Endodermal cell (in vitro differentiated cells): ENCODE measurements at regions not wholly inside any gene's neighbourhood (a gene's known extent, or its start where the extent isn't known, plus 50 kb on each side); places are given as distances from the start of the nearest gene placed in this dataset.
A peak's percentile ranks its signal among the peaks of the same experiment; 100 is the strongest.

Source experiments
- DNase-seq: peaks from one replicate; pipeline ENCODE4 v3.0.0-alpha.2; 2017
- H3K27ac ChIP-seq: 2 replicates; pipeline ENCODE4 v1.5.1; 2013; ENCODE audit warnings: mild to moderate bottlenecking, low read depth, low read length, moderate library complexity
- H3K27me3 ChIP-seq: 2 replicates; pipeline ENCODE4 v1.6.1; 2013; ENCODE audit warnings: mild to moderate bottlenecking, low read length, moderate library complexity; ENCODE audit not compliant: insufficient read depth, control insufficient read depth, poor library complexity, severe bottlenecking
- H3K36me3 ChIP-seq: 2 replicates; pipeline ENCODE4 v1.7.0; 2013; ENCODE audit warnings: mild to moderate bottlenecking, low read length, moderate library complexity; ENCODE audit not compliant: control insufficient read depth, insufficient read depth
- H3K4me1 ChIP-seq: one replicate; pipeline ENCODE4 v1.7.0; 2013; ENCODE audit warnings: low read length; ENCODE audit not compliant: control insufficient read depth, insufficient read depth
- H3K4me3 ChIP-seq: 2 replicates; pipeline ENCODE4 v1.5.1; 2013; ENCODE audit warnings: mild to moderate bottlenecking, low read length, moderate library complexity
- H3K9ac ChIP-seq: 2 replicates; pipeline ENCODE4 v1.6.1; 2013; ENCODE audit warnings: mild to moderate bottlenecking, low read length, moderate library complexity; ENCODE audit not compliant: poor library complexity, severe bottlenecking; ENCODE audit errors: extremely low read depth
- H3K9me3 ChIP-seq: 2 replicates; pipeline ENCODE4 v1.6.1; 2013; ENCODE audit warnings: mild to moderate bottlenecking, low read length, moderate library complexity; ENCODE audit not compliant: control insufficient read depth
- H3K27ac Mint-ChIP-seq: 2 replicates; pipeline ENCODE4 v1.8.0; 2020; ENCODE audit warnings: mixed read lengths
- H3K27me3 Mint-ChIP-seq: 2 replicates; pipeline ENCODE4 v1.8.0; 2021; ENCODE audit warnings: mild to moderate bottlenecking, mixed read lengths; ENCODE audit not compliant: insufficient read depth
- H3K36me3 Mint-ChIP-seq: 2 replicates; pipeline ENCODE4 v1.8.0; 2020; ENCODE audit warnings: low read depth, mixed read lengths
- H3K4me1 Mint-ChIP-seq: 2 replicates; pipeline ENCODE4 v1.8.0; 2020; ENCODE audit warnings: mixed read lengths
- H3K4me3 Mint-ChIP-seq: 2 replicates; pipeline ENCODE4 v1.8.0; 2020; ENCODE audit warnings: mild to moderate bottlenecking, moderate library complexity, mixed read lengths
- H3K9me3 Mint-ChIP-seq: 2 replicates; pipeline ENCODE4 v1.8.0; 2020; ENCODE audit warnings: mild to moderate bottlenecking, mixed read lengths
- CTCF ChIP-seq: fragments of 200-600 bp; sonication (generic); conservative IDR thresholded peaks from 2 replicates; pipeline ENCODE4 v1.5.0; 2021; ENCODE audit warnings: antibody characterized with exemption, mild to moderate bottlenecking
- WGBS, 2 experiments: methylation state at CpG; one replicate each; pipeline versions ENCODE4 v1.1.5 to v1.1.7; 2013; ENCODE audit warnings: missing lambda C conversion rate in 2 of 2, mixed read lengths in 1 of 2; ENCODE audit not compliant: insufficient coverage in 1 of 2, insufficient read length in 1 of 2; 5-methylcytosine and 5-hydroxymethylcytosine counted together

- H3K4me1 Mint-ChIP-seq, result peaks cover 2% of the 10 kb centered on the region
- H3K27ac ChIP-seq, result no peak overlapping the region
- H3K9ac ChIP-seq, result no peak overlapping the region
- H3K36me3 ChIP-seq, result no peaks in the 10 kb centered on the region
- H3K9me3 ChIP-seq, result no peaks in the 10 kb centered on the region
- no peaks in the 10 kb centered on the region for H3K9me3 Mint-ChIP-seq
- no peak overlapping the region for H3K27ac Mint-ChIP-seq
- no peaks in the 10 kb centered on the region for H3K4me1 ChIP-seq
- H3K27me3 Mint-ChIP-seq, result peaks cover 6% of the 10 kb centered on the region
- no peak overlapping the region for H3K4me3 ChIP-seq
- H3K36me3 Mint-ChIP-seq, result no peaks in the 10 kb centered on the region
- no peak for TF ChIP-seq CTCF
- WGBS, 2 experiments, result 82 to 90% methylated on average over 6 to 9 of the region's 9 CpGs
- H3K4me3 Mint-ChIP-seq, result no peak overlapping the region
- DNase-seq, result no peak
- H3K27me3 ChIP-seq, result no peaks in the 10 kb centered on the region
Observed at GRCh38 chr10:43317422-43317821, 50.6 kb upstream of the RASGEF1A start.

- Histone ChIP-seq H3K9me3 (no peaks in the 10 kb centered on the region), H3K27me3 (no peaks in the 10 kb centered on the region), H3K4me3 (no peak overlapping the region), H3K9ac (no peak overlapping the region), H3K4me1 (no peaks in the 10 kb centered on the region), H3K36me3 (no peaks in the 10 kb centered on the region), H3K27ac (no peak overlapping the region)
- Mint-ChIP-seq H3K4me1 (peaks cover 2% of the 10 kb centered on the region), H3K36me3 (no peaks in the 10 kb centered on the region), H3K27me3 (peaks cover 6% of the 10 kb centered on the region), H3K9me3 (no peaks in the 10 kb centered on the region), H3K27ac (no peak overlapping the region), H3K4me3 (no peak overlapping the region)
- TF ChIP-seq CTCF, result peak; percentile 47
- DNase-seq, result no peak
- 88 to 93% methylated on average over 5 of the region's 5 CpGs for WGBS, 2 experiments
Observed at GRCh38 chr10:43316988-43317387, 50.1 kb upstream of the RASGEF1A start.
